ENCODE measurements at regions not wholly inside any gene's neighbourhood (a gene's known extent, or its start where the extent isn't known, plus 50 kb on each side); places are given as distances from the start of the nearest gene placed in this dataset.
"Not testable (repeated sequence)": the region's sequence is repeated elsewhere in the genome, so short reads cannot be mapped to it uniquely, and the experiment has no call there.

- no peaks in the 10 kb centered on the region for H3K9me3 ChIP-seq (replicated peaks)
- no peaks in the 10 kb centered on the region for H3K36me3 ChIP-seq
- DNase-seq = no peak
- no peak overlapping the region for H3K4me3 ChIP-seq
- no peaks in the 10 kb centered on the region for H3K4me1 ChIP-seq
- no peaks in the 10 kb centered on the region for H3K27me3 ChIP-seq
- H3K27ac ChIP-seq = no peak overlapping the region
Observed at GRCh38 chr18:23311351-23312121, 141.6 kb upstream of the RIOK3 start.

- no peak overlapping the region for H3K27ac ChIP-seq
- H3K4me3 ChIP-seq = no peak overlapping the region
Observed at GRCh38 chr18:23313379-23313778, 139.7 kb upstream of the RIOK3 start.

GRCh38 chr18:23314672-23315071 is 138.4 kb upstream of the RIOK3 start:
- H3K36me3 ChIP-seq = no peaks in the 10 kb centered on the region
- no peaks in the 10 kb centered on the region for H3K9me3 ChIP-seq (replicated peaks)
- no peaks in the 10 kb centered on the region for H3K27me3 ChIP-seq
- H3K4me3 ChIP-seq = no peak overlapping the region
- no peak for DNase-seq
- H3K27ac ChIP-seq = no peak overlapping the region
- H3K4me1 ChIP-seq = peaks cover 5% of the 10 kb centered on the region

More at GRCh38 chr18:23313379-23313778, 139.7 kb upstream of the RIOK3 start:
- Histone ChIP-seq H3K9me3 (replicated peaks) (no peaks in the 10 kb centered on the region), H3K4me1 (peaks cover 3% of the 10 kb centered on the region), H3K36me3 (no peaks in the 10 kb centered on the region), H3K27me3 (no peaks in the 10 kb centered on the region)
- DNase-seq = no peak

GRCh38 chr18:23316316-23316715 is 136.8 kb upstream of the RIOK3 start:
- Histone ChIP-seq H3K36me3 (no peaks in the 10 kb centered on the region), H3K9me3 (replicated peaks) (no peaks in the 10 kb centered on the region), H3K4me3 (no peak overlapping the region), H3K27ac (no peak overlapping the region), H3K4me1 (peaks cover 5% of the 10 kb centered on the region), H3K27me3 (no peaks in the 10 kb centered on the region)
- DNase-seq = no peak

GRCh38 chr18:23316988-23317387 is 136.1 kb upstream of the RIOK3 start:
- Histone ChIP-seq H3K9me3 (replicated peaks) (no peaks in the 10 kb centered on the region), H3K27me3 (no peaks in the 10 kb centered on the region), H3K4me1 (peaks cover 5% of the 10 kb centered on the region), H3K27ac (no peak overlapping the region), H3K4me3 (no peak overlapping the region), H3K36me3 (no peaks in the 10 kb centered on the region)
- no peak for DNase-seq

GRCh38 chr18:23317975-23318675 is 135.0 kb upstream of the RIOK3 start:
- no peaks in the 10 kb centered on the region for H3K9me3 ChIP-seq (replicated peaks)
- H3K4me3 ChIP-seq = no peak overlapping the region
- H3K27me3 ChIP-seq = no peaks in the 10 kb centered on the region
- H3K27ac ChIP-seq = peak overlapping the region; percentile 60
- DNase-seq = peak in 1 of 2 experiments; percentile 62
- peaks cover 5% of the 10 kb centered on the region for H3K4me1 ChIP-seq
- H3K36me3 ChIP-seq = no peaks in the 10 kb centered on the region

GRCh38 chr18:23320709-23321236 is 132.3 kb upstream of the RIOK3 start:
- Histone ChIP-seq H3K36me3 (no peaks in the 10 kb centered on the region), H3K27me3 (no peaks in the 10 kb centered on the region), H3K4me1 (peaks cover 5% of the 10 kb centered on the region), H3K9me3 (replicated peaks) (no peaks in the 10 kb centered on the region), H3K27ac (no peak overlapping the region), H3K4me3 (no peak overlapping the region)
- DNase-seq = no peak

GRCh38 chr18:23321996-23322395 is 131.1 kb upstream of the RIOK3 start:
- DNase-seq = no peak
- H3K4me3 ChIP-seq = no peak overlapping the region
- peaks cover 5% of the 10 kb centered on the region for H3K4me1 ChIP-seq
- H3K27me3 ChIP-seq = no peaks in the 10 kb centered on the region
- no peaks in the 10 kb centered on the region for H3K9me3 ChIP-seq (replicated peaks)
- no peaks in the 10 kb centered on the region for H3K36me3 ChIP-seq
- H3K27ac ChIP-seq = no peak overlapping the region

- no peak overlapping the region for H3K27ac ChIP-seq
- no peaks in the 10 kb centered on the region for H3K9me3 ChIP-seq (replicated peaks)
- no peaks in the 10 kb centered on the region for H3K36me3 ChIP-seq
- H3K27me3 ChIP-seq = no peaks in the 10 kb centered on the region
- H3K4me1 ChIP-seq = no peaks in the 10 kb centered on the region
- DNase-seq = no peak
- H3K4me3 ChIP-seq = no peak overlapping the region
Observed at GRCh38 chr18:23324056-23324811, 128.9 kb upstream of the RIOK3 start.

- H3K9me3 ChIP-seq (replicated peaks) = no peaks in the 10 kb centered on the region
Observed at GRCh38 chr18:23324861-23325260, 128.2 kb upstream of the RIOK3 start.

GRCh38 chr18:23329671-23330070 is 123.4 kb upstream of the RIOK3 start:
- not testable (repeated sequence) for H3K36me3 ChIP-seq; H3K27me3 ChIP-seq; H3K4me1 ChIP-seq; H3K4me3 ChIP-seq; DNase-seq; H3K9me3 ChIP-seq (replicated peaks); H3K27ac ChIP-seq

More at GRCh38 chr18:23324861-23325260, 128.2 kb upstream of the RIOK3 start:
- no peak overlapping the region for H3K27ac ChIP-seq
- H3K4me3 ChIP-seq = no peak overlapping the region
- no peaks in the 10 kb centered on the region for H3K4me1 ChIP-seq
- H3K36me3 ChIP-seq = no peaks in the 10 kb centered on the region
- no peaks in the 10 kb centered on the region for H3K27me3 ChIP-seq
- no peak for DNase-seq

- DNase-seq = no peak
- Histone ChIP-seq H3K27ac (no peak overlapping the region), H3K4me3 (no peak overlapping the region), H3K36me3 (no peaks in the 10 kb centered on the region), H3K4me1 (no peaks in the 10 kb centered on the region), H3K27me3 (no peaks in the 10 kb centered on the region), H3K9me3 (replicated peaks) (no peaks in the 10 kb centered on the region)
Observed at GRCh38 chr18:23330423-23330822, 122.7 kb upstream of the RIOK3 start.

GRCh38 chr18:23331091-23331920 is 121.8 kb upstream of the RIOK3 start:
- Histone ChIP-seq H3K36me3 (no peaks in the 10 kb centered on the region), H3K4me1 (no peaks in the 10 kb centered on the region), H3K27ac (no peak overlapping the region), H3K27me3 (no peaks in the 10 kb centered on the region), H3K4me3 (no peak overlapping the region), H3K9me3 (replicated peaks) (no peaks in the 10 kb centered on the region)
- DNase-seq = no peak

- Histone ChIP-seq H3K4me1 (no peaks in the 10 kb centered on the region), H3K4me3 (no peak overlapping the region), H3K9me3 (replicated peaks) (no peaks in the 10 kb centered on the region), H3K27ac (no peak overlapping the region), H3K27me3 (no peaks in the 10 kb centered on the region), H3K36me3 (no peaks in the 10 kb centered on the region)
- DNase-seq = no peak
Observed at GRCh38 chr18:23332356-23332755, 120.7 kb upstream of the RIOK3 start.
